ENCODE measurements at regions not wholly inside any gene's neighbourhood (a gene's known extent, or its start where the extent isn't known, plus 50 kb on each side); places are given as distances from the start of the nearest gene placed in this dataset.

- no peak for DNase-seq
- H3K9me3 ChIP-seq: no peaks in the 10 kb centered on the region
- no peak overlapping the region for H3K4me3 ChIP-seq
- no peaks in the 10 kb centered on the region for H3K4me1 ChIP-seq
- H3K36me3 ChIP-seq: no peaks in the 10 kb centered on the region
- H3K27me3 ChIP-seq: no peaks in the 10 kb centered on the region
- TF ChIP-seq CTCF (IDR thresholded peaks at IDR 0.05) (no peak), POLR2A (IDR thresholded peaks at IDR 0.05) (no peak)
- H3K27ac ChIP-seq: no peak overlapping the region
Measured at GRCh38 chr6:76342611-76343160, 270.2 kb upstream of the IMPG1 start.

GRCh38 chr6:76330031-76330430 is 257.6 kb upstream of the IMPG1 start:
- TF ChIP-seq CTCF (IDR thresholded peaks at IDR 0.05) (no peak), POLR2A (IDR thresholded peaks at IDR 0.05) (no peak)
- DNase-seq: no peak
- H3K27ac ChIP-seq: no peak overlapping the region

GRCh38 chr6:76326871-76327270 is 254.4 kb upstream of the IMPG1 start:
- no peak for DNase-seq
- no peaks in the 10 kb centered on the region for H3K27me3 ChIP-seq
- H3K9me3 ChIP-seq: no peaks in the 10 kb centered on the region
- no peaks in the 10 kb centered on the region for H3K4me1 ChIP-seq
- H3K36me3 ChIP-seq: no peaks in the 10 kb centered on the region
- no peak overlapping the region for H3K4me3 ChIP-seq
- no peak overlapping the region for H3K27ac ChIP-seq
- no peak for TF ChIP-seq CTCF (IDR thresholded peaks at IDR 0.05)
- TF ChIP-seq POLR2A (IDR thresholded peaks at IDR 0.05): no peak

More at GRCh38 chr6:76330031-76330430, 257.6 kb upstream of the IMPG1 start:
- no peak overlapping the region for H3K4me3 ChIP-seq
- H3K9me3 ChIP-seq: no peaks in the 10 kb centered on the region
- H3K4me1 ChIP-seq: no peaks in the 10 kb centered on the region
- H3K36me3 ChIP-seq: no peaks in the 10 kb centered on the region
- H3K27me3 ChIP-seq: no peaks in the 10 kb centered on the region

Small RNAs in the stretch of these regions (small RNA-seq; reads per million reads assigned to genes)
- 0 reads per million in 2 donors for gene AL365222.1
- gene RNU6-261P: 0 reads per million in 2 donors
- gene RNU6-84P: 0 reads per million in 2 donors

Data from Peyer's patch (tissue), 4 donors.